Keratinocyte (primary cell): ENCODE measurements at regions not wholly inside any gene's neighbourhood (a gene's known extent, or its start where the extent isn't known, plus 50 kb on each side); places are given as distances from the start of the nearest gene placed in this dataset.

Source experiments
- DNase-seq: peaks from one replicate; pipeline ENCODE4 v3.0.0-alpha.2; 2011; ENCODE audit warnings: low read depth, missing footprints, low spot score
- FAIRE-seq: peaks from 2 replicates; lab custom pipeline; 2011; peaks lifted over from hg19 to GRCh38; lab: Jason Lieb, UNC
- H2AFZ ChIP-seq: 2 replicates; pipeline ENCODE4 v1.6.0; 2012; ENCODE audit warnings: low read length, control low read depth, inconsistent platforms; ENCODE audit not compliant: control insufficient read depth
- H3K27ac ChIP-seq: 2 replicates; pipeline ENCODE4 v1.5.1; 2011; ENCODE audit warnings: low read length; ENCODE audit not compliant: control insufficient read depth, insufficient read depth
- H3K27me3 ChIP-seq: 3 replicates; pipeline ENCODE4 v1.6.0; 2011; ENCODE audit warnings: low read length; ENCODE audit not compliant: control insufficient read depth, insufficient read depth; ENCODE audit errors: extremely low read depth
- H3K36me3 ChIP-seq, 2 experiments: 2 replicates in 1 of 2; 3 replicates in 1 of 2; pipeline ENCODE4 v1.5.1; 2011; ENCODE audit warnings: low read length in 2 of 2, mild to moderate bottlenecking in 1 of 2; ENCODE audit not compliant: control insufficient read depth in 2 of 2, insufficient read depth in 2 of 2; ENCODE audit errors: extremely low read depth in 1 of 2
- H3K4me1 ChIP-seq: 3 replicates; pipeline ENCODE4 v1.5.1; 2011; ENCODE audit warnings: low read length; ENCODE audit not compliant: control insufficient read depth, insufficient read depth; ENCODE audit errors: extremely low read depth
- H3K4me2 ChIP-seq: 3 replicates; pipeline ENCODE4 v1.6.0; 2011; ENCODE audit warnings: low read depth, low read length; ENCODE audit not compliant: control insufficient read depth, insufficient read depth; ENCODE audit errors: extremely low read depth
- H3K4me3 ChIP-seq, 3 experiments: fragments of 200-600 bp in 1 of 3; sonication (generic) in 1 of 3; 2 replicates in 2 of 3; 3 replicates in 1 of 3; pipeline ENCODE4 v1.5.1; 2011 to 2016; ENCODE audit warnings: low read length in 3 of 3, mild to moderate bottlenecking in 3 of 3, control low read depth in 2 of 3, inconsistent platforms in 1 of 3, low read depth in 1 of 3, mixed read lengths in 1 of 3, mixed run types in 1 of 3, moderate library complexity in 1 of 3; ENCODE audit not compliant: control insufficient read depth in 2 of 3, insufficient read depth in 2 of 3; ENCODE audit errors: extremely low read depth in 1 of 3
- H3K79me2 ChIP-seq: 2 replicates; pipeline ENCODE4 v1.6.0; 2012; ENCODE audit warnings: low read length; ENCODE audit not compliant: control insufficient read depth, insufficient read depth
- H3K9ac ChIP-seq: 3 replicates; pipeline ENCODE4 v1.6.0; 2011; ENCODE audit warnings: low read length; ENCODE audit not compliant: control insufficient read depth, insufficient read depth; ENCODE audit errors: extremely low read depth
- H3K9me1 ChIP-seq: 3 replicates; pipeline ENCODE4 v1.6.0; 2011; ENCODE audit warnings: low read length; ENCODE audit not compliant: control insufficient read depth, insufficient read depth; ENCODE audit errors: extremely low read depth
- H3K9me3 ChIP-seq: 2 replicates; pipeline ENCODE4 v1.5.1; 2012; ENCODE audit warnings: low read depth, low read length; ENCODE audit not compliant: control insufficient read depth
- H4K20me1 ChIP-seq: 3 replicates; pipeline ENCODE4 v1.6.0; 2011; ENCODE audit warnings: low read length; ENCODE audit not compliant: control insufficient read depth, insufficient read depth; ENCODE audit errors: extremely low read depth
- EZH2 ChIP-seq: IDR thresholded peaks from one replicate; pipeline ENCODE4 v1.6.1; 2012; ENCODE audit warnings: inconsistent platforms, mild to moderate bottlenecking, low read length, moderate library complexity
- dilution Hi-C: fragments of 300-500 bp; cut with MboI; formaldehyde crosslinking; loops from one replicate; pipeline ENCODE4 v1.7.0; 2020; ENCODE audit warnings: low sequenced_read_pairs; ENCODE audit not compliant: extremely low pct_ligation_motif_present
- TF ChIP-seq, protein P1 (sequence below), 3 experiments: IDR thresholded peaks in 1 of 3; conservative IDR thresholded peaks in 1 of 3; optimal IDR thresholded peaks in 1 of 3; 2 replicates in 2 of 3; 3 replicates in 1 of 3; pipeline versions ENCODE3 to v1.5.1; 2011; ENCODE audit warnings: low read length in 3 of 3, mild to moderate bottlenecking in 3 of 3, moderate library complexity in 2 of 3, control low read depth in 1 of 3, inconsistent platforms in 1 of 3; ENCODE audit not compliant: insufficient read depth in 2 of 3; ENCODE audit errors: extremely low read depth in 1 of 3

GRCh38 chr10:36341471-36341870 is 699.4 kb upstream of the FZD8 start:
- dilution Hi-C loops, result no loop called here
- H2AFZ ChIP-seq, result no peak overlapping the region
- H3K9me1 ChIP-seq, result no peaks in the 10 kb centered on the region
- no peaks in the 10 kb centered on the region for H3K36me3 ChIP-seq
- H3K79me2 ChIP-seq, result no peaks in the 10 kb centered on the region
- peaks cover 7% of the 10 kb centered on the region for H3K4me1 ChIP-seq
- DNase-seq (no peak), FAIRE-seq (no peak)
- H3K27ac ChIP-seq, result no peak overlapping the region
- TF ChIP-seq, protein P1, sequence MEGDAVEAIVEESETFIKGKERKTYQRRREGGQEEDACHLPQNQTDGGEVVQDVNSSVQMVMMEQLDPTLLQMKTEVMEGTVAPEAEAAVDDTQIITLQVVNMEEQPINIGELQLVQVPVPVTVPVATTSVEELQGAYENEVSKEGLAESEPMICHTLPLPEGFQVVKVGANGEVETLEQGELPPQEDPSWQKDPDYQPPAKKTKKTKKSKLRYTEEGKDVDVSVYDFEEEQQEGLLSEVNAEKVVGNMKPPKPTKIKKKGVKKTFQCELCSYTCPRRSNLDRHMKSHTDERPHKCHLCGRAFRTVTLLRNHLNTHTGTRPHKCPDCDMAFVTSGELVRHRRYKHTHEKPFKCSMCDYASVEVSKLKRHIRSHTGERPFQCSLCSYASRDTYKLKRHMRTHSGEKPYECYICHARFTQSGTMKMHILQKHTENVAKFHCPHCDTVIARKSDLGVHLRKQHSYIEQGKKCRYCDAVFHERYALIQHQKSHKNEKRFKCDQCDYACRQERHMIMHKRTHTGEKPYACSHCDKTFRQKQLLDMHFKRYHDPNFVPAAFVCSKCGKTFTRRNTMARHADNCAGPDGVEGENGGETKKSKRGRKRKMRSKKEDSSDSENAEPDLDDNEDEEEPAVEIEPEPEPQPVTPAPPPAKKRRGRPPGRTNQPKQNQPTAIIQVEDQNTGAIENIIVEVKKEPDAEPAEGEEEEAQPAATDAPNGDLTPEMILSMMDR (optimal IDR thresholded peaks at IDR 0.05 in 1 of 3, IDR thresholded peaks at IDR 0.05 in 1 of 3, conservative IDR thresholded peaks at IDR 0.05 in 1 of 3; ENCODE audit: extremely low read depth in 1 of 3, insufficient read depth in 2 of 3, low read length in 3 of 3), result no peak
- no peak for TF ChIP-seq EZH2
- H3K4me3 ChIP-seq, result no peak overlapping the region
- H3K27me3 ChIP-seq, result no peaks in the 10 kb centered on the region
- no peak overlapping the region for H3K4me2 ChIP-seq
- H4K20me1 ChIP-seq, result no peaks in the 10 kb centered on the region
- no peaks in the 10 kb centered on the region for H3K9me3 ChIP-seq
- H3K9ac ChIP-seq, result no peak overlapping the region

DNA sequence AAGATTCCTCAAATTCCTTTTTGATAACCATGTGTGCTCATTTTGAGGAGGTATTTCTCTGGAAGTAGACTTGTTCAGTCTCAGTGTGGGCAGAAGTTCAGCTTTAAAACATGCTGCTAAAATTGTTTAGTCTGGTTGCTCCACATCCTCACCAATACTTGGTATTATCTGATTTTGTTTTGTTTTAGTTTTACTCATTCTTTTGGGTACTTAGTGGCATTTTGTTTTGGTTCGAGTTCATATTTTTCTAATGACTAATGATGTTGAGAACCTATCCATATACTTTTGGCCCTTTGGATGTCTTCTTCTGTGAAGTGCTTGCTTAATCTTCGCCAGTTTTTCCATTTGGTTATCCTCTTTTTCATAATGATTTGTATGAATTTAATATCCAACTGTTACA is 694.2 kb upstream of the FZD8 start:
- dilution Hi-C loops, result no loop called here
- no peaks in the 10 kb centered on the region for H3K79me2 ChIP-seq
- no peak for TF ChIP-seq EZH2
- TF ChIP-seq, protein P1 (optimal IDR thresholded peaks at IDR 0.05 in 1 of 3, IDR thresholded peaks at IDR 0.05 in 1 of 3, conservative IDR thresholded peaks at IDR 0.05 in 1 of 3; ENCODE audit: extremely low read depth in 1 of 3, insufficient read depth in 2 of 3, low read length in 3 of 3), result no peak
- no peaks in the 10 kb centered on the region for H3K9me1 ChIP-seq
- no peak overlapping the region for H3K4me3 ChIP-seq
- no peak overlapping the region for H3K4me2 ChIP-seq
- H3K36me3 ChIP-seq, result no peaks in the 10 kb centered on the region
- no peaks in the 10 kb centered on the region for H3K27me3 ChIP-seq
- no peaks in the 10 kb centered on the region for H4K20me1 ChIP-seq
- no peak overlapping the region for H2AFZ ChIP-seq
- no peak overlapping the region for H3K27ac ChIP-seq
- no peak overlapping the region for H3K9ac ChIP-seq
- no peaks in the 10 kb centered on the region for H3K4me1 ChIP-seq
- DNase-seq (no peak), FAIRE-seq (no peak)
- H3K9me3 ChIP-seq, result no peaks in the 10 kb centered on the region
